ENCODE measurements at regions not wholly inside any gene's neighbourhood (a gene's known extent, or its start where the extent isn't known, plus 50 kb on each side); places are given as distances from the start of the nearest gene placed in this dataset.

DNA sequence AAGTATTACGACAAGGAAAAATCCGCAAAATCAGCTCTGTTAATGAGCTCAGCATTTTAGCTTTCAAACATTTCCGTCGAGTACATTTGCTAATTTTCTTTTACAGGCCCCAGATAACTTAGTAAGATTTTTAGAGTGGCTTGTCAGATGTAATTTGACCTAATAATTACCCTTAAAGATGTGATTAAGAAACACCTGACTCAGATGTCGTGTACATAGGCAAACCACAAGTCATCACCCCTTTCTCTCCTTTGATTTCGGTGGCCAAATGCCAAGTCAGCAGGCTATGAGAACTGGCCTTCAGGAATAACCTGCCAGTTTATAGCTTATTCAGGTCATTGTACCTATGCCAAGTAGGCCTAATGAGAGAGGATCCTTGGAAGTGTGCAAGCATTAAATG lies 369.6 kb downstream of the PCDH7 start (continued):
- TF ChIP-seq, protein P1, sequence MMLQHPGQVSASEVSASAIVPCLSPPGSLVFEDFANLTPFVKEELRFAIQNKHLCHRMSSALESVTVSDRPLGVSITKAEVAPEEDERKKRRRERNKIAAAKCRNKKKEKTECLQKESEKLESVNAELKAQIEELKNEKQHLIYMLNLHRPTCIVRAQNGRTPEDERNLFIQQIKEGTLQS (IDR thresholded peaks at IDR 0.05; ENCODE audit: insufficient read depth, low read depth, low read length): no peak
- TF ChIP-seq, protein P2, sequence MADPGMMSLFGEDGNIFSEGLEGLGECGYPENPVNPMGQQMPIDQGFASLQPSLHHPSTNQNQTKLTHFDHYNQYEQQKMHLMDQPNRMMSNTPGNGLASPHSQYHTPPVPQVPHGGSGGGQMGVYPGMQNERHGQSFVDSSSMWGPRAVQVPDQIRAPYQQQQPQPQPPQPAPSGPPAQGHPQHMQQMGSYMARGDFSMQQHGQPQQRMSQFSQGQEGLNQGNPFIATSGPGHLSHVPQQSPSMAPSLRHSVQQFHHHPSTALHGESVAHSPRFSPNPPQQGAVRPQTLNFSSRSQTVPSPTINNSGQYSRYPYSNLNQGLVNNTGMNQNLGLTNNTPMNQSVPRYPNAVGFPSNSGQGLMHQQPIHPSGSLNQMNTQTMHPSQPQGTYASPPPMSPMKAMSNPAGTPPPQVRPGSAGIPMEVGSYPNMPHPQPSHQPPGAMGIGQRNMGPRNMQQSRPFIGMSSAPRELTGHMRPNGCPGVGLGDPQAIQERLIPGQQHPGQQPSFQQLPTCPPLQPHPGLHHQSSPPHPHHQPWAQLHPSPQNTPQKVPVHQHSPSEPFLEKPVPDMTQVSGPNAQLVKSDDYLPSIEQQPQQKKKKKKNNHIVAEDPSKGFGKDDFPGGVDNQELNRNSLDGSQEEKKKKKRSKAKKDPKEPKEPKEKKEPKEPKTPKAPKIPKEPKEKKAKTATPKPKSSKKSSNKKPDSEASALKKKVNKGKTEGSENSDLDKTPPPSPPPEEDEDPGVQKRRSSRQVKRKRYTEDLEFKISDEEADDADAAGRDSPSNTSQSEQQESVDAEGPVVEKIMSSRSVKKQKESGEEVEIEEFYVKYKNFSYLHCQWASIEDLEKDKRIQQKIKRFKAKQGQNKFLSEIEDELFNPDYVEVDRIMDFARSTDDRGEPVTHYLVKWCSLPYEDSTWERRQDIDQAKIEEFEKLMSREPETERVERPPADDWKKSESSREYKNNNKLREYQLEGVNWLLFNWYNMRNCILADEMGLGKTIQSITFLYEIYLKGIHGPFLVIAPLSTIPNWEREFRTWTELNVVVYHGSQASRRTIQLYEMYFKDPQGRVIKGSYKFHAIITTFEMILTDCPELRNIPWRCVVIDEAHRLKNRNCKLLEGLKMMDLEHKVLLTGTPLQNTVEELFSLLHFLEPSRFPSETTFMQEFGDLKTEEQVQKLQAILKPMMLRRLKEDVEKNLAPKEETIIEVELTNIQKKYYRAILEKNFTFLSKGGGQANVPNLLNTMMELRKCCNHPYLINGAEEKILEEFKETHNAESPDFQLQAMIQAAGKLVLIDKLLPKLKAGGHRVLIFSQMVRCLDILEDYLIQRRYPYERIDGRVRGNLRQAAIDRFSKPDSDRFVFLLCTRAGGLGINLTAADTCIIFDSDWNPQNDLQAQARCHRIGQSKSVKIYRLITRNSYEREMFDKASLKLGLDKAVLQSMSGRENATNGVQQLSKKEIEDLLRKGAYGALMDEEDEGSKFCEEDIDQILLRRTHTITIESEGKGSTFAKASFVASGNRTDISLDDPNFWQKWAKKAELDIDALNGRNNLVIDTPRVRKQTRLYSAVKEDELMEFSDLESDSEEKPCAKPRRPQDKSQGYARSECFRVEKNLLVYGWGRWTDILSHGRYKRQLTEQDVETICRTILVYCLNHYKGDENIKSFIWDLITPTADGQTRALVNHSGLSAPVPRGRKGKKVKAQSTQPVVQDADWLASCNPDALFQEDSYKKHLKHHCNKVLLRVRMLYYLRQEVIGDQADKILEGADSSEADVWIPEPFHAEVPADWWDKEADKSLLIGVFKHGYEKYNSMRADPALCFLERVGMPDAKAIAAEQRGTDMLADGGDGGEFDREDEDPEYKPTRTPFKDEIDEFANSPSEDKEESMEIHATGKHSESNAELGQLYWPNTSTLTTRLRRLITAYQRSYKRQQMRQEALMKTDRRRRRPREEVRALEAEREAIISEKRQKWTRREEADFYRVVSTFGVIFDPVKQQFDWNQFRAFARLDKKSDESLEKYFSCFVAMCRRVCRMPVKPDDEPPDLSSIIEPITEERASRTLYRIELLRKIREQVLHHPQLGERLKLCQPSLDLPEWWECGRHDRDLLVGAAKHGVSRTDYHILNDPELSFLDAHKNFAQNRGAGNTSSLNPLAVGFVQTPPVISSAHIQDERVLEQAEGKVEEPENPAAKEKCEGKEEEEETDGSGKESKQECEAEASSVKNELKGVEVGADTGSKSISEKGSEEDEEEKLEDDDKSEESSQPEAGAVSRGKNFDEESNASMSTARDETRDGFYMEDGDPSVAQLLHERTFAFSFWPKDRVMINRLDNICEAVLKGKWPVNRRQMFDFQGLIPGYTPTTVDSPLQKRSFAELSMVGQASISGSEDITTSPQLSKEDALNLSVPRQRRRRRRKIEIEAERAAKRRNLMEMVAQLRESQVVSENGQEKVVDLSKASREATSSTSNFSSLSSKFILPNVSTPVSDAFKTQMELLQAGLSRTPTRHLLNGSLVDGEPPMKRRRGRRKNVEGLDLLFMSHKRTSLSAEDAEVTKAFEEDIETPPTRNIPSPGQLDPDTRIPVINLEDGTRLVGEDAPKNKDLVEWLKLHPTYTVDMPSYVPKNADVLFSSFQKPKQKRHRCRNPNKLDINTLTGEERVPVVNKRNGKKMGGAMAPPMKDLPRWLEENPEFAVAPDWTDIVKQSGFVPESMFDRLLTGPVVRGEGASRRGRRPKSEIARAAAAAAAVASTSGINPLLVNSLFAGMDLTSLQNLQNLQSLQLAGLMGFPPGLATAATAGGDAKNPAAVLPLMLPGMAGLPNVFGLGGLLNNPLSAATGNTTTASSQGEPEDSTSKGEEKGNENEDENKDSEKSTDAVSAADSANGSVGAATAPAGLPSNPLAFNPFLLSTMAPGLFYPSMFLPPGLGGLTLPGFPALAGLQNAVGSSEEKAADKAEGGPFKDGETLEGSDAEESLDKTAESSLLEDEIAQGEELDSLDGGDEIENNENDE (IDR thresholded peaks at IDR 0.05; ENCODE audit: insufficient replicate concordance, low read length): no peak
- TF ChIP-seq GABPA (IDR thresholded peaks at IDR 0.05; ENCODE audit: borderline replicate concordance, insufficient read depth, low read length) (no peak), SRF (IDR thresholded peaks at IDR 0.05; ENCODE audit: low read depth, low read length) (no peak), EP300 (IDR thresholded peaks at IDR 0.05; ENCODE audit: borderline replicate concordance in 1 of 2, low read depth in 2 of 2, low read length in 2 of 2) (no peak), CREB1 (IDR thresholded peaks at IDR 0.05) (no peak)
- TF ChIP-seq, protein P3, sequence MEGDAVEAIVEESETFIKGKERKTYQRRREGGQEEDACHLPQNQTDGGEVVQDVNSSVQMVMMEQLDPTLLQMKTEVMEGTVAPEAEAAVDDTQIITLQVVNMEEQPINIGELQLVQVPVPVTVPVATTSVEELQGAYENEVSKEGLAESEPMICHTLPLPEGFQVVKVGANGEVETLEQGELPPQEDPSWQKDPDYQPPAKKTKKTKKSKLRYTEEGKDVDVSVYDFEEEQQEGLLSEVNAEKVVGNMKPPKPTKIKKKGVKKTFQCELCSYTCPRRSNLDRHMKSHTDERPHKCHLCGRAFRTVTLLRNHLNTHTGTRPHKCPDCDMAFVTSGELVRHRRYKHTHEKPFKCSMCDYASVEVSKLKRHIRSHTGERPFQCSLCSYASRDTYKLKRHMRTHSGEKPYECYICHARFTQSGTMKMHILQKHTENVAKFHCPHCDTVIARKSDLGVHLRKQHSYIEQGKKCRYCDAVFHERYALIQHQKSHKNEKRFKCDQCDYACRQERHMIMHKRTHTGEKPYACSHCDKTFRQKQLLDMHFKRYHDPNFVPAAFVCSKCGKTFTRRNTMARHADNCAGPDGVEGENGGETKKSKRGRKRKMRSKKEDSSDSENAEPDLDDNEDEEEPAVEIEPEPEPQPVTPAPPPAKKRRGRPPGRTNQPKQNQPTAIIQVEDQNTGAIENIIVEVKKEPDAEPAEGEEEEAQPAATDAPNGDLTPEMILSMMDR (IDR thresholded peaks at IDR 0.05; ENCODE audit: control extremely low read depth in 1 of 3, insufficient read depth in 1 of 3, low read depth in 1 of 3, low read length in 3 of 3): no peak
